ENCODE measurements at regions not wholly inside any gene's neighbourhood (a gene's known extent, or its start where the extent isn't known, plus 50 kb on each side); places are given as distances from the start of the nearest gene placed in this dataset.

DNA sequence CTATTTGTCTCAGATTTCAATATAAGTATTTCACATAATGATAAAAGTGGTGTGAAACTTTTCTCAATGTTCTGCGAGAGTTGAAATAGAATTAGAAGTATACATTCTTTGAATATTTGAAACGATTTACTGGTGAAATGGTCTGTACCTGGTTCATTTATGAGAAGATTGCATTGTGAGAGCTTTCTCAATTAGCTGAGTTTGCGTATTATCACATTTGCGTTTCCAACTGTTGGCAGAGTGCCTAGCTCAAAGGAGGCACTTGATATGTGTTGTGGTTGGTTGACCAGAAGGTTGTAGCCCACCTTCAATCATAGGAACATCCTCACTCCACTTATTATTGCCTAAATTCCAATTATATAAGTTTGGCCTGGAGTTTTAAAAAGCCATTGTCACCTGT lies 58.8 kb upstream of the EXOC2 start:
- TF ChIP-seq, protein P1, sequence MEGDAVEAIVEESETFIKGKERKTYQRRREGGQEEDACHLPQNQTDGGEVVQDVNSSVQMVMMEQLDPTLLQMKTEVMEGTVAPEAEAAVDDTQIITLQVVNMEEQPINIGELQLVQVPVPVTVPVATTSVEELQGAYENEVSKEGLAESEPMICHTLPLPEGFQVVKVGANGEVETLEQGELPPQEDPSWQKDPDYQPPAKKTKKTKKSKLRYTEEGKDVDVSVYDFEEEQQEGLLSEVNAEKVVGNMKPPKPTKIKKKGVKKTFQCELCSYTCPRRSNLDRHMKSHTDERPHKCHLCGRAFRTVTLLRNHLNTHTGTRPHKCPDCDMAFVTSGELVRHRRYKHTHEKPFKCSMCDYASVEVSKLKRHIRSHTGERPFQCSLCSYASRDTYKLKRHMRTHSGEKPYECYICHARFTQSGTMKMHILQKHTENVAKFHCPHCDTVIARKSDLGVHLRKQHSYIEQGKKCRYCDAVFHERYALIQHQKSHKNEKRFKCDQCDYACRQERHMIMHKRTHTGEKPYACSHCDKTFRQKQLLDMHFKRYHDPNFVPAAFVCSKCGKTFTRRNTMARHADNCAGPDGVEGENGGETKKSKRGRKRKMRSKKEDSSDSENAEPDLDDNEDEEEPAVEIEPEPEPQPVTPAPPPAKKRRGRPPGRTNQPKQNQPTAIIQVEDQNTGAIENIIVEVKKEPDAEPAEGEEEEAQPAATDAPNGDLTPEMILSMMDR (IDR thresholded peaks at IDR 0.05; ENCODE audit: insufficient read depth, low read depth, low read length, missing control alignments) = no peak
- no peak for DNase-seq (ENCODE audit: low read depth)
- no peak overlapping the region for H3K4me3 ChIP-seq (ENCODE audit: low read depth, low read length)

DNA sequence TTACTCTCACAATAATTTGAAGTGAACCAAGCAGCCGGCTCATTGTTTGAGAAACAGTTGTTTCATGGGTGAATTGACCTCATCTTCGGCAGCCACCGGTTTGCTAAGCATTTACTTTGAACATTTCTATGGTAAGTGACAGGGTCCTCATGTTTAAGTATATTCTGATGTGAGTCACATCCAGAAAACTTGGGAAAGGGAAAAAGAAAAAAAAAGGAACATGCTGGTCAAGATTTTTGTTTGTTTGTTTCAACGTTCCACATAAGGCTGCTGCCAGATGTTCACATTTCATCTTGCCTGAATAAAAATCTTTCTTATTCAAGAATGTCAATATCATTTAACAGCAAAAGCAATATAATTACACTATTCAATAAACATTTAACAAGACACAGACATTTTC lies 55.0 kb upstream of the EXOC2 start:
- no peak for DNase-seq (ENCODE audit: low read depth)
- H3K4me3 ChIP-seq (ENCODE audit: low read depth, low read length) = no peak overlapping the region
- TF ChIP-seq, protein P1 (IDR thresholded peaks at IDR 0.05; ENCODE audit: insufficient read depth, low read depth, low read length, missing control alignments) = no peak

DNA sequence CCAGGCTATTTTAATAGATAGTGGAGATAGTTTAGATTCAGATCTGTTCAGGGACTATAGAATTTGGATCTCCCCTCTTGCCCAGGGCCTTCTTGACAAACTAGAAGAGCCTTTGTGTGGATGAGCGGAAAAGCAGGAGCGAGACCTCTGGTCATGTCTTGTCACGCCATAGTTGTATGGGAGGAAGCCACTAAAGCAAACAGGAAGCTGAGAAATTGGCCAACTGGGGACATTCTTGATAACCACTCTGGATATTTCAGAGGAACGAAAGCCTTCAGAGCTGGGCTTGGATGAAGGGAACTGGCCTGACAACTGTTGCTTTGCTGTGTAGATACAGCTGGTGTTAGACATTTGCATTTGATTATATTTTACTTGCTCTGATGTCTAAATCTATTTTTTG lies 54.1 kb upstream of the EXOC2 start:
- H3K4me3 ChIP-seq (ENCODE audit: low read depth, low read length) = no peak overlapping the region
- TF ChIP-seq, protein P1 (IDR thresholded peaks at IDR 0.05; ENCODE audit: insufficient read depth, low read depth, low read length, missing control alignments) = no peak
- no peak for DNase-seq (ENCODE audit: low read depth)

DNA sequence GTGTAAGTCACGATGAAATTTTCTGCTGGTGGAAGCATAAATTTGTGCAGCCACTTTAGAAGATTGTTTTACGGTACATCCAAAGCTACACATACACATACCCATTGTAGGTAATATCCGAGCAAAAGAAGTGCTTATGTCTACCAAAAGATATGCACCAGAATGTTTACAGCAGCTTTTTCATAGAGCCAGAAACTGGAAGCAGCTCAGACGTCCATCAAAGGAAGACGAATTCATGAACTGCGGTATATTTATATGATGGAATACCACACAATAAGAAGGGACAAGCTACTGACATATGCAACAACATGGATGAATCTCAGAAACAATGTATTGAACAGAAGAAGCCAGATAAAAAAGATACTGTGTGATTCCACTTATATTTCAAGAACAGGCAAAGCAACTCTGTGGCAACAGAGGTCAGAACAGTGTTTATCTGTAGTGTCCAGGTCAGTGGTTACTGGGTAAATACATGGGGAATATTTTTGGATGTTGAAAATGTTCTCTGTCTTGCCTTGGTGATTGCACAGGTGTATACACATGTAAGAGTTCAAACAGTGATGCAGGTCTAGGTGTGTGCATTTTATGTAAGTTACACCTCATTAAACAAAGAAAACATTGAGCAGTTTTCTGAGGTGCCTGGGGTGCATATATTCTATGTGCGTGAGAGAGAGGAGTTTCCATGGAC lies 51.9 kb upstream of the EXOC2 start:
- DNase-seq (ENCODE audit: low read depth) = no peak
- TF ChIP-seq, protein P1 (IDR thresholded peaks at IDR 0.05; ENCODE audit: insufficient read depth, low read depth, low read length, missing control alignments) = no peak
- H3K4me3 ChIP-seq (ENCODE audit: low read depth, low read length) = no peak overlapping the region

DNA sequence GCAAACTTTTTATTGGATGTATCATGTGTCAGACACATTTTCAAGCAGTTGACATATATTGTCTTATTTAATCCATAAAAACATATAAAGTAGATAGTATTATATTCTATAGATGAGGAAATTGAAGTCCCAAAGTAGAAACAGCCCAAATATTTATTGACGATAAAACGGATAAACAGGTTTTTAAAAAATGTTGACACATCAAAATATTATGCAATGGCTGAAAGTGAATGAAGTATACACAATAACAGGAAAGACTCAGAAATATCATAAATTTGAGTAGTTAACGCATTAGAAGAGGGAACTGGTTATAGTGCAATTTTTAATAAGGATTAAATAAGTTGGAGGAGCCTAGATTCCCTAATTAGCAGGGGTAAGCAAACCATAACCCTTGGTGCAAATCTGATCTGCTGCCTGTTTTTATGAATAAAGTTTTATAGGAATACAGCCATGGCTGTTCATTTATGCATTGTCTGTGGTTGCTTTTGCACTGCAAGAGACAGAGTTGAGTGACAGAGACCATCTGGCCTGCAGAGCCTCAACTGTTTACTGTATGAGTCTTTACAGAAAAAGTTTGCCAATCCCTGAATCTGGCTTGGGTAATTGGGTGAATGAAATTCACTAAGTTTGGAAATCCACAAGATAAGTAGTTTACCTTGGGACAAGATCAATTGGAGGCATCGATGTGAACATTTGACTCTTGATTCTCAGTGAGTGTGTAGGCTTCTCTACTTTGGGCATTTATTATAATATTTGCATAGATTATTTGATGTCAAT lies 50.6 kb upstream of the EXOC2 start:
- TF ChIP-seq, protein P1 (IDR thresholded peaks at IDR 0.05; ENCODE audit: insufficient read depth, low read depth, low read length, missing control alignments) = no peak
- H3K4me3 ChIP-seq (ENCODE audit: low read depth, low read length) = no peak overlapping the region
- no peak for DNase-seq (ENCODE audit: low read depth)
